ENCODE measurements at regions not wholly inside any gene's neighbourhood (a gene's known extent, or its start where the extent isn't known, plus 50 kb on each side); places are given as distances from the start of the nearest gene placed in this dataset.

DNA sequence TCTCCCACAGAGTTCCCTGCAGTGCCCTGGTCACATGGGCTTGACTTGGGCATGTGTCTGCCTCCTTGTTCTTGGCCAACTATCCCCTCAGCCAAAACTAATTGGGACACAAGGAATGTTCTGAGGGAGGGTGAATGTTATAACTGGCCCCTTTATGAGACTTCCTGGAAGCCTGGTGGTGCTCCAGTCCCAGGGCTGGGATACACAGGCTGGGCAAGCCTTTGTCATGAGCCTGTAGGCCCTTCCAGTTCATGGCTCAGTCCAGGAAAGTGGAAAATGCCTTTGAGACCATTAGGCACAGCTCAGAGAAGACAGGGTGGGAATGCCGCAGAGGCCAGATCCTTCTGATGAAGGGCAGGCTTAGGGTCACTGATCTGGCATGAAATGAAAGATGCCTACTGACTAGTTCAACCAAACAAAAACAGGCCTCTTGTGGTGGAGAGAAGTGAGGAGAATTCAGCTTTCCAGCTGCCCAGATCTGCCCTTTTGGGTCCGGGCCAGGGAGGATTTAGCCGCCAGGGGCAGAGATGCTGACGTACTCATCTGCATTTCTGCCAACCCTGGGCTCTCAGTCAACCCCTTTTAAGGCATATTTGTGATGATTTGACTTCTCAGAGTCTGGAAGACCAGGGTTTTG, 961.5 kb downstream of the KCNMA1 start:
- no peak overlapping the region for H3K4me3 ChIP-seq
- H3K4me1 ChIP-seq = no peaks in the 10 kb centered on the region
- no peak for TF ChIP-seq POLR2A (IDR thresholded peaks at IDR 0.05)
- TF ChIP-seq, protein P1, sequence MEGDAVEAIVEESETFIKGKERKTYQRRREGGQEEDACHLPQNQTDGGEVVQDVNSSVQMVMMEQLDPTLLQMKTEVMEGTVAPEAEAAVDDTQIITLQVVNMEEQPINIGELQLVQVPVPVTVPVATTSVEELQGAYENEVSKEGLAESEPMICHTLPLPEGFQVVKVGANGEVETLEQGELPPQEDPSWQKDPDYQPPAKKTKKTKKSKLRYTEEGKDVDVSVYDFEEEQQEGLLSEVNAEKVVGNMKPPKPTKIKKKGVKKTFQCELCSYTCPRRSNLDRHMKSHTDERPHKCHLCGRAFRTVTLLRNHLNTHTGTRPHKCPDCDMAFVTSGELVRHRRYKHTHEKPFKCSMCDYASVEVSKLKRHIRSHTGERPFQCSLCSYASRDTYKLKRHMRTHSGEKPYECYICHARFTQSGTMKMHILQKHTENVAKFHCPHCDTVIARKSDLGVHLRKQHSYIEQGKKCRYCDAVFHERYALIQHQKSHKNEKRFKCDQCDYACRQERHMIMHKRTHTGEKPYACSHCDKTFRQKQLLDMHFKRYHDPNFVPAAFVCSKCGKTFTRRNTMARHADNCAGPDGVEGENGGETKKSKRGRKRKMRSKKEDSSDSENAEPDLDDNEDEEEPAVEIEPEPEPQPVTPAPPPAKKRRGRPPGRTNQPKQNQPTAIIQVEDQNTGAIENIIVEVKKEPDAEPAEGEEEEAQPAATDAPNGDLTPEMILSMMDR (IDR thresholded peaks at IDR 0.05) = no peak
- no peaks in the 10 kb centered on the region for H3K27me3 ChIP-seq
- no peaks in the 10 kb centered on the region for H3K36me3 ChIP-seq
- H3K27ac ChIP-seq = peak overlapping the region; percentile 22 to 48 (median 38)
- H3K9me3 ChIP-seq = no peaks in the 10 kb centered on the region
- peak in 1 of 3 donors; percentile 55 for DNase-seq

DNA sequence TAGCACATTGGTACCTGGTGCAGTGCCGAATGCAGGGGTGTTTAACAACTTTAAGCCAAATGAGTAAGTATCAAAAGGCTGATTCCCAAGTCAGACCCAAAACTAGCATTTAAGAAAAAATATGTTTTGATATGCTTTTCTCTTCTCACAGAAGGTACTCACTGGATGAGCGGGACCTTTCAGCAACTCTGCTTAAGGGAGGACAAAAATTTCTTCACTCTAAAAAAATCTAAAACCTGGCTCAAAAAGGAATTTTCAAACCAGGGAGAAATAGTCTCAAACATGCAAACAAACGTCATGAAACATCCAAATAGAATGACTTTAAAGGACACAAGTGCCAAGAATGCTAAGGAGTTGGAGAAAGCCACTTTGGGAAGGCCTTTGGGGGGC, 962.1 kb downstream of the KCNMA1 start:
- Histone ChIP-seq H3K27ac (peak overlapping the region in 1 of 4 donors; percentile 46), H3K4me1 (no peaks in the 10 kb centered on the region), H3K27me3 (no peaks in the 10 kb centered on the region), H3K36me3 (no peaks in the 10 kb centered on the region), H3K4me3 (no peak overlapping the region), H3K9me3 (no peaks in the 10 kb centered on the region)
- no peak for DNase-seq
- TF ChIP-seq POLR2A (IDR thresholded peaks at IDR 0.05) = no peak
- TF ChIP-seq, protein P1 (IDR thresholded peaks at IDR 0.05) = no peak

DNA sequence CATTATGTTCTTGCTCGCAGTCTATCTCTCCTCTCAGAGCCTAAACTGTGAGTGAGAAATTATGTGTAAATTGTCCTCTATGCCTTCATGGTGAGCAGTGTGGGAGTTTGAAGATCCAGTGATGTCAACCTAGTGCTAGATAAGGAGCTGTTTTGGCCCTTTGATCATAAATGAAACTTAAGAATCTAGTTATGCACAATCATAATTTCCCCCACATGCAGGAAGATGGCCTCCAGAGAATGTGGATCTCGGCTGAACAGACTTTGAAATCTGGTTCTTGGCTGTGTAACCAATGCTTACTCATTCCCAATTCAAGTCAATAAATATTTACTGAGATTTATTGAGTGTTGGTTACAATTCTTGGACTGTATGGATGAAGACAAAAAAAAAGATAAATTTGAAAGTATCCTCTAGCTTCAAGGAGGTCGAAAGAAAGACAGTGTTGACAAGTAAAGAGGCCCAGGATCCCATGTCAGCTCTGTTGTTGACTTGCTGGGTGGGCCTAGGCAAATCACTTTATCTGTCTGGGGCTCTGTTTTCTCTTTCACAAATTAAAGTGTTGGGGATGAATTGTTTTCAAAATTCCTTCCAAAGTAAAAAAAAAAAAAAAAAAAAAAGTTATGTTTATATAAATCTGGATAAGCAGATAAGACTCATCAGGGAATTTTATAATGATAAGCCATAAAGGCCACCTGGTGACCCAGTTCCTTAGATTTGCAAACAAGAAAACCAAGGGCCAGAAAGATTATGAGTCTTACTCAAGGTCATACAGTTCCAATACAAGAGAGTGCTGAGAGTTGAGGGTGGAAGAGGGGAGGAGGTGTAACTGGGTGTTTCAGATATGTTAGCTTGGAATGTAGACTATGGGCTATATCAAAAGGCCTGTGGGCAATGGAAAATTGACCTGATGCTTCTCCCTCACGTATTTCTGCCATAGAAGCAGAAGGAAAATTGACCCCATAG, 969.9 kb downstream of the KCNMA1 start:
- H3K4me1 ChIP-seq = no peaks in the 10 kb centered on the region
- no peak overlapping the region for H3K27ac ChIP-seq
- TF ChIP-seq POLR2A (IDR thresholded peaks at IDR 0.05) = no peak
- TF ChIP-seq, protein P1 (IDR thresholded peaks at IDR 0.05) = no peak
- H3K36me3 ChIP-seq = no peaks in the 10 kb centered on the region
- H3K4me3 ChIP-seq = no peak overlapping the region
- DNase-seq = no peak
- H3K27me3 ChIP-seq = no peaks in the 10 kb centered on the region
- no peaks in the 10 kb centered on the region for H3K9me3 ChIP-seq

DNA sequence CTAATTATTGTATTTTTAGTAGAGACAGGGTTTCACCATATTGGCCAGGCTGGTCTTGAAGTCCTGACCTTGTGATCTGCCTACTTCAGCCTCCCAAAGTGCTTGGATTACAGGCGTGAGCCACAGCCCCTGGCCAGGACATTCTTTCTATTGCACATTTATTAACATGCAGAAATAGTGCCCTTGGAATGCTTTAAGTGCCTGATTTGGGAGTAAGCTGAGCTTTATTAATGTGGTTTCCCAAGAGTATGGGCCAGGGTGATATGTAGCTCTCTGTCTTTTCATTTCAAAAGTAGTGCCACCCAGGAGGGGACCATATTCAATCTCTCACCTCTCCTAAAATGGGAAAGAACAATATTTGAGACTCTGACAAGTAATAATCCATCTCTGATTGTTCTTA, 970.7 kb downstream of the KCNMA1 start:
- Histone ChIP-seq H3K4me1 (no peaks in the 10 kb centered on the region), H3K27me3 (no peaks in the 10 kb centered on the region), H3K27ac (no peak overlapping the region), H3K4me3 (no peak overlapping the region), H3K36me3 (no peaks in the 10 kb centered on the region), H3K9me3 (no peaks in the 10 kb centered on the region)
- no peak for TF ChIP-seq POLR2A (IDR thresholded peaks at IDR 0.05)
- TF ChIP-seq, protein P1 (IDR thresholded peaks at IDR 0.05) = no peak
- no peak for DNase-seq

DNA sequence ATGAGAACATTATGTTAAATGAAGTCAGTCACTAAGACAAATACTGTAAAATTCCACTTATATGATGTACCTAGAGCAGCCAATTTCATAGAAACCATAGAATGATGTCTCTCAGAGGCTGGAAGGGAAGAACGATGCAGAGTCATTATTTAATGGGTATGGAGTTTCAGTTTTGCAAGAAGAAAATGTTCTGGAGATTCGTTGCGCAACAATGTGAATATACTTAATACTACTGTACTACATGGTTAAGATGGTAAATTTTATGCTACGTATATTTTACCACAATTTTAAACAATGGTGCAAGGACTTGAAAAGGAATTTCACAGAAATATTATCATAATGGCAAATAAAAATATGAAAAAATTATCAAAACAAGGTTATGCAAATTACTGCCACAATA, 972.6 kb downstream of the KCNMA1 start:
- TF ChIP-seq, protein P1 (IDR thresholded peaks at IDR 0.05) = no peak
- TF ChIP-seq POLR2A (IDR thresholded peaks at IDR 0.05) = no peak
- Histone ChIP-seq H3K4me1 (no peaks in the 10 kb centered on the region), H3K27me3 (no peaks in the 10 kb centered on the region), H3K27ac (no peak overlapping the region), H3K36me3 (no peaks in the 10 kb centered on the region), H3K9me3 (no peaks in the 10 kb centered on the region), H3K4me3 (no peak overlapping the region)
- DNase-seq = no peak
